ENCODE measurements at regions not wholly inside any gene's neighbourhood (a gene's known extent, or its start where the extent isn't known, plus 50 kb on each side); places are given as distances from the start of the nearest gene placed in this dataset.

- no peak overlapping the region for H3K4me3 ChIP-seq
- H3K4me1 ChIP-seq, result peaks cover 14% of the 10 kb centered on the region
- ATAC-seq (no peak), DNase-seq (no peak)
- no peak for TF ChIP-seq CTCF (IDR thresholded peaks at IDR 0.05)
- intact Hi-C loops (cut with DNase I), result no loop called here
- H3K36me3 ChIP-seq, result no peaks in the 10 kb centered on the region
- H3K27me3 ChIP-seq (ENCODE audit: low read depth), result peaks cover 18% of the 10 kb centered on the region
- H3K9me3 ChIP-seq, result no peaks in the 10 kb centered on the region
- H3K27ac ChIP-seq, result no peak overlapping the region
These were observed 153.7 kb downstream of the OR2B2 start for GRCh38 chr6:27758491-27758890.

GRCh38 chr6:27757307-27757706, 154.9 kb downstream of the OR2B2 start:
- Histone ChIP-seq H3K4me1 (peaks cover 14% of the 10 kb centered on the region), H3K27ac (no peak overlapping the region), H3K9me3 (no peaks in the 10 kb centered on the region), H3K4me3 (peak overlapping the region; percentile 47), H3K27me3 (ENCODE audit: low read depth) (peaks cover 18% of the 10 kb centered on the region), H3K36me3 (no peaks in the 10 kb centered on the region)
- no peak for ATAC-seq
- intact Hi-C loops (cut with DNase I), result no loop called here
- DNase-seq, result peak; percentile 59
- no peak for TF ChIP-seq CTCF (IDR thresholded peaks at IDR 0.05)

GRCh38 chr6:27755768-27756167, 156.4 kb downstream of the OR2B2 start:
- intact Hi-C loops (cut with DNase I), result no loop called here
- TF ChIP-seq CTCF (IDR thresholded peaks at IDR 0.05), result no peak
- ATAC-seq, result peak in 1 of 2 donors; percentile 45

GRCh38 chr6:27754408-27754782, 157.8 kb downstream of the OR2B2 start:
- Histone ChIP-seq H3K27me3 (ENCODE audit: low read depth) (peaks cover 15% of the 10 kb centered on the region), H3K27ac (no peak overlapping the region), H3K4me3 (peak overlapping the region; percentile 72), H3K4me1 (peaks cover 14% of the 10 kb centered on the region), H3K9me3 (no peaks in the 10 kb centered on the region), H3K36me3 (no peaks in the 10 kb centered on the region)
- ATAC-seq (no peak), DNase-seq (no peak)
- TF ChIP-seq CTCF (IDR thresholded peaks at IDR 0.05), result no peak
- intact Hi-C loops (cut with DNase I), result no loop called here

More at GRCh38 chr6:27755768-27756167, 156.4 kb downstream of the OR2B2 start:
- no peaks in the 10 kb centered on the region for H3K36me3 ChIP-seq
- no peaks in the 10 kb centered on the region for H3K9me3 ChIP-seq
- peaks cover 14% of the 10 kb centered on the region for H3K4me1 ChIP-seq
- H3K4me3 ChIP-seq, result no peak overlapping the region
- no peak overlapping the region for H3K27ac ChIP-seq
- peaks cover 16% of the 10 kb centered on the region for H3K27me3 ChIP-seq (ENCODE audit: low read depth)
- no peak for DNase-seq

GRCh38 chr6:27753668-27754407, 158.4 kb downstream of the OR2B2 start:
- DNase-seq (peak; percentile 78), ATAC-seq (peak; percentile 59 to 82)
- intact Hi-C loops (cut with DNase I), result no loop called here
- peaks cover 14% of the 10 kb centered on the region for H3K4me1 ChIP-seq
- peak overlapping the region; percentile 72 for H3K4me3 ChIP-seq
- H3K36me3 ChIP-seq, result no peaks in the 10 kb centered on the region
- TF ChIP-seq CTCF (IDR thresholded peaks at IDR 0.05), result peak; percentile 17
- H3K9me3 ChIP-seq, result no peaks in the 10 kb centered on the region
- H3K27me3 ChIP-seq (ENCODE audit: low read depth), result peaks cover 15% of the 10 kb centered on the region
- no peak overlapping the region for H3K27ac ChIP-seq
